IMR-90 (cell line): ENCODE measurements at regions not wholly inside any gene's neighbourhood (a gene's known extent, or its start where the extent isn't known, plus 50 kb on each side); places are given as distances from the start of the nearest gene placed in this dataset.

Experiments
- ATAC-seq: fragments of 200-7000 bp; cut with Tn5 transposase; 2 replicates; pipeline ENCODE4 v1.9.1; 2020; ENCODE audit warnings: low read depth, mild to moderate bottlenecking, moderate library complexity
- BruUV-seq: library from RNA; stranded (reverse); fragments of 400-500 nt; replicated peaks from 2 replicates; lab custom pipeline; 2021; lab: Mats Ljungman, UMichigan
- CTCF ChIA-PET: fragments of 300-600 bp; formaldehyde crosslinking; extraction: SDS; loops from one replicate; lab custom pipeline; 2021; ENCODE audit warnings: antibody characterized with exemption; lab: Yijun Ruan, JAX
- POLR2A ChIA-PET: fragments of 300-600 bp; sonication (Branson Sonifier 250); formaldehyde crosslinking; loops from one replicate; lab custom pipeline; 2022; ENCODE audit warnings: antibody characterized with exemption; ENCODE audit not compliant: unreplicated experiment; lab: Charles Lee
- DNase-seq: peaks from one replicate; pipeline ENCODE4 v3.0.0; 2013
- H2AFZ ChIP-seq: replicated peaks from 2 replicates; pipeline ENCODE3; 2013; ENCODE audit warnings: low read length, mild to moderate bottlenecking; ENCODE audit not compliant: poor library complexity
- H2AK5ac ChIP-seq: 2 replicates; pipeline ENCODE4 v1.6.1; 2013; ENCODE audit warnings: low read depth, low read length, inconsistent platforms
- H2AK9ac ChIP-seq: replicated peaks from 2 replicates; pipeline ENCODE3; 2013; ENCODE audit warnings: mild to moderate bottlenecking, low read depth, low read length, moderate library complexity; ENCODE audit not compliant: poor library complexity
- H2BK120ac ChIP-seq: 2 replicates; pipeline ENCODE4 v1.6.1; 2013; ENCODE audit warnings: low read depth, low read length, inconsistent platforms
- H2BK15ac ChIP-seq: 3 replicates; pipeline ENCODE4 v1.6.1; 2013; ENCODE audit warnings: low read depth, low read length, inconsistent platforms
- H2BK20ac ChIP-seq: 2 replicates; pipeline ENCODE4 v1.6.1; 2013; ENCODE audit warnings: low read depth, mild to moderate bottlenecking, inconsistent platforms, low read length, moderate library complexity
- H2BK5ac ChIP-seq: 2 replicates; pipeline ENCODE4 v1.6.1; 2013; ENCODE audit warnings: mild to moderate bottlenecking, low read depth, low read length, inconsistent platforms; ENCODE audit not compliant: poor library complexity, severe bottlenecking
- H3K14ac ChIP-seq: replicated peaks from 2 replicates; pipeline ENCODE4 v1.6.1; 2013; ENCODE audit warnings: low read depth, low read length, inconsistent platforms
- H3K18ac ChIP-seq: 2 replicates; pipeline ENCODE4 v1.6.1; 2013; ENCODE audit warnings: low read depth, low read length, control low read depth
- H3K23ac ChIP-seq: 2 replicates; pipeline ENCODE4 v1.6.1; 2013; ENCODE audit warnings: low read depth, low read length, inconsistent platforms
- H3K27ac ChIP-seq: 2 replicates; pipeline ENCODE4 v1.5.1; 2013; ENCODE audit warnings: mild to moderate bottlenecking, control low read depth, low read length; ENCODE audit not compliant: insufficient read depth
- H3K27me3 ChIP-seq: 2 replicates; pipeline ENCODE4 v1.6.1; 2013; ENCODE audit warnings: low read length; ENCODE audit not compliant: control insufficient read depth, insufficient read depth
- H3K36me3 ChIP-seq: 2 replicates; pipeline ENCODE4 v1.6.1; 2013; ENCODE audit warnings: low read length, mixed read lengths; ENCODE audit not compliant: control insufficient read depth, insufficient read depth
- H3K4ac ChIP-seq: 2 replicates; pipeline ENCODE4 v1.6.1; 2013; ENCODE audit warnings: low read depth, low read length, inconsistent platforms
- H3K4me1 ChIP-seq: 2 replicates; pipeline ENCODE4 v1.6.1; 2013; ENCODE audit warnings: low read length, mixed read lengths; ENCODE audit not compliant: control insufficient read depth, insufficient read depth
- H3K4me2 ChIP-seq: 2 replicates; pipeline ENCODE4 v1.6.1; 2013; ENCODE audit warnings: low read depth, mild to moderate bottlenecking, control low read depth, low read length, moderate library complexity
- H3K4me3 ChIP-seq: 2 replicates; pipeline ENCODE4 v1.5.1; 2013; ENCODE audit warnings: low read depth, mild to moderate bottlenecking, control low read depth, low read length, moderate library complexity; ENCODE audit not compliant: insufficient read depth
- H3K56ac ChIP-seq: 2 replicates; pipeline ENCODE4 v1.6.1; 2013; ENCODE audit warnings: low read length, inconsistent platforms; ENCODE audit not compliant: insufficient read depth; ENCODE audit errors: extremely low read depth
- H3K79me1 ChIP-seq, 2 experiments: 2 replicates each; pipeline ENCODE4 v1.6.1; 2013; ENCODE audit warnings: low read length in 2 of 2, inconsistent platforms in 1 of 2, low read depth in 1 of 2
- H3K9ac ChIP-seq: 2 replicates; pipeline ENCODE4 v1.6.1; 2013; ENCODE audit warnings: low read depth, low read length, control low read depth
- H3K9me1 ChIP-seq: 2 replicates; pipeline ENCODE4 v1.6.1; 2013; ENCODE audit warnings: low read length, inconsistent platforms; ENCODE audit not compliant: insufficient read depth
- H3K9me3 ChIP-seq: 2 replicates; pipeline ENCODE4 v1.6.1; 2013; ENCODE audit warnings: low read length; ENCODE audit not compliant: control insufficient read depth, insufficient read depth
- H4K20me1 ChIP-seq: 2 replicates; pipeline ENCODE4 v1.6.1; 2013; ENCODE audit warnings: low read length, inconsistent platforms; ENCODE audit not compliant: insufficient read depth
- H4K5ac ChIP-seq: 2 replicates; pipeline ENCODE4 v1.6.1; 2013; ENCODE audit warnings: mild to moderate bottlenecking, low read depth, low read length, control low read depth
- H4K8ac ChIP-seq, 2 experiments: 2 replicates each; pipeline ENCODE4 v1.6.1; 2013; ENCODE audit warnings: low read depth in 2 of 2, low read length in 2 of 2, control low read depth in 1 of 2, inconsistent platforms in 1 of 2
- H4K91ac ChIP-seq: 2 replicates; pipeline ENCODE4 v1.6.1; 2013; ENCODE audit warnings: low read depth, low read length, inconsistent platforms; ENCODE audit not compliant: insufficient read depth
- BHLHE40 ChIP-seq: fragments of 150-350 bp; IDR thresholded peaks from 2 replicates; pipeline ENCODE4 v1.6.1; 2016; ENCODE audit warnings: mild to moderate bottlenecking, low read depth, low read length
- CTCF ChIP-seq: conservative IDR thresholded peaks from 2 replicates; pipeline ENCODE4 v1.5.1; 2012; ENCODE audit warnings: mild to moderate bottlenecking, low read depth, low read length, improper control_type of control experiment
- FOS ChIP-seq: fragments of 150-350 bp; IDR thresholded peaks from 2 replicates; pipeline ENCODE4 v1.6.1; 2016; ENCODE audit warnings: low read depth, low read length
- MAZ ChIP-seq: IDR thresholded peaks from 2 replicates; pipeline ENCODE4 v1.6.1; 2012; ENCODE audit warnings: low read depth, mild to moderate bottlenecking, low read length, improper control_type of control experiment, moderate library complexity, borderline replicate concordance
- RCOR1 ChIP-seq: IDR thresholded peaks from 2 replicates; pipeline ENCODE4 v1.6.1; 2012; ENCODE audit warnings: mild to moderate bottlenecking, low read length, improper control_type of control experiment; ENCODE audit not compliant: insufficient replicate concordance
- SMC3 ChIP-seq: fragments of 150-350 bp; IDR thresholded peaks from 2 replicates; pipeline ENCODE4 v1.6.1; 2016; ENCODE audit warnings: low read depth, mild to moderate bottlenecking, antibody characterized with exemption, low read length, moderate library complexity
- WGBS, 2 experiments: methylation state at CpG; one replicate each; pipeline versions ENCODE4 v1.1.5 to v1.1.7; 2013; ENCODE audit warnings: missing lambda C conversion rate in 2 of 2; ENCODE audit not compliant: insufficient read length in 1 of 2; ENCODE audit errors: extremely low coverage in 2 of 2; 5-methylcytosine and 5-hydroxymethylcytosine counted together
- dilution Hi-C: fragments of 300-500 bp; cut with HindIII; formaldehyde crosslinking; loops from one replicate; pipeline ENCODE4 v1.14.3; 2018; ENCODE audit warnings: low sequenced_read_pairs; ENCODE audit not compliant: unreplicated experiment
- in situ Hi-C: fragments of 300-500 bp; cut with MboI; formaldehyde crosslinking; loops from 3 replicates; pipeline ENCODE4 v1.14.3; 2019; ENCODE audit warnings: low sequenced_read_pairs, inconsistent platforms, mixed read lengths
- intact Hi-C: fragments of 100-400 bp; cut with micrococcal nuclease; formaldehyde crosslinking; loops from 2 replicates; pipeline ENCODE4 v1.10.0; 2022
- TF ChIP-seq, protein P1 (sequence below): fragments of 150-350 bp; IDR thresholded peaks from 2 replicates; pipeline ENCODE4 v1.6.1; 2017; ENCODE audit warnings: mild to moderate bottlenecking, antibody characterized with exemption, low read length, low read depth

DNA sequence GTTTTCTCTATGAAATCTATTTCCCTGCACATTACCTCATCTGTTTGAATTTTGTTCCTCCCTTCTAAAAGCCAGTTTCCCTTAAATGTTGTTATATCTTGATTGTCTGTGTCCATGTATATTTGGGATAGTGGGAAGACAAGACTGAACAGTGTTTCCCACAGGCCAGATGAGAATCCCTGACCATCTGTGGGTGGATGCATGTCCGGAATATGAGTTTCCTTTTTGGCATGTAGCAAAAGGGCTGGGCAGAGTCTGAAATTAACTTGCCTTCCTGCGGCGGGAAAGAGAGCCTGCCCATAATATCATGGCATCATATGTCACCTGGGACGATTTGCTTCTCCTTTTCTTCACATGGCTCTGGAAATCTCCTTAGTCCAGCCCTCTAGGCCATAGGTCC, 385.8 kb upstream of the MAF start:
- WGBS, 2 experiments: 80% methylated on average over 1 of the region's 4 CpGs; no CpG with 5 or more reads in 1 of the 2 experiments
- in situ Hi-C loops: no loop called here
- H4K20me1 ChIP-seq: no peaks in the 10 kb centered on the region

More for the DNA sequence above, 385.8 kb upstream of the MAF start:
- no peak overlapping the region for H2AFZ ChIP-seq
- H3K9me1 ChIP-seq: no peaks in the 10 kb centered on the region
- no peak overlapping the region for H3K9ac ChIP-seq
- no TSS peak for BruUV-seq
- H2BK15ac ChIP-seq: no peak overlapping the region
- ATAC-seq: no peak
- no peak overlapping the region for H2BK20ac ChIP-seq
- H3K79me1 ChIP-seq: no peaks in the 10 kb centered on the region
- no peak overlapping the region for H2BK120ac ChIP-seq
- no peak overlapping the region for H2BK5ac ChIP-seq
- intact Hi-C loops: no loop called here
- H3K4me3 ChIP-seq: no peak overlapping the region
- H3K56ac ChIP-seq: no peak overlapping the region
- no peak overlapping the region for H4K5ac ChIP-seq
- ChIA-PET POLR2A (no interaction called here), CTCF (no interaction called here)
- H2AK9ac ChIP-seq: no peak overlapping the region
- H3K18ac ChIP-seq: no peak overlapping the region
- no peak overlapping the region for H3K23ac ChIP-seq
- no peak overlapping the region for H3K4me2 ChIP-seq
- no peak overlapping the region for H3K4ac ChIP-seq
- no peak overlapping the region for H3K27ac ChIP-seq
- H3K27me3 ChIP-seq: no peaks in the 10 kb centered on the region
- no peak for TF ChIP-seq BHLHE40
- TF ChIP-seq SMC3: no peak
- no peak for TF ChIP-seq MAZ
- TF ChIP-seq CTCF: no peak
- no peak for TF ChIP-seq FOS
- TF ChIP-seq, protein P1, sequence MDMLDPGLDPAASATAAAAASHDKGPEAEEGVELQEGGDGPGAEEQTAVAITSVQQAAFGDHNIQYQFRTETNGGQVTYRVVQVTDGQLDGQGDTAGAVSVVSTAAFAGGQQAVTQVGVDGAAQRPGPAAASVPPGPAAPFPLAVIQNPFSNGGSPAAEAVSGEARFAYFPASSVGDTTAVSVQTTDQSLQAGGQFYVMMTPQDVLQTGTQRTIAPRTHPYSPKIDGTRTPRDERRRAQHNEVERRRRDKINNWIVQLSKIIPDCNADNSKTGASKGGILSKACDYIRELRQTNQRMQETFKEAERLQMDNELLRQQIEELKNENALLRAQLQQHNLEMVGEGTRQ: no peak
- no peak for TF ChIP-seq RCOR1
- no peak overlapping the region for H2AK5ac ChIP-seq
- H3K14ac ChIP-seq: no peak overlapping the region
- DNase-seq: no peak
- dilution Hi-C loops: no loop called here
- H3K4me1 ChIP-seq: no peaks in the 10 kb centered on the region
- H4K91ac ChIP-seq: no peak overlapping the region
- H4K8ac ChIP-seq: no peak overlapping the region
- H3K36me3 ChIP-seq: no peaks in the 10 kb centered on the region
- H3K9me3 ChIP-seq: peaks cover 4% of the 10 kb centered on the region
